ENCODE measurements at regions not wholly inside any gene's neighbourhood (a gene's known extent, or its start where the extent isn't known, plus 50 kb on each side); places are given as distances from the start of the nearest gene placed in this dataset.

GRCh38 chr7:67878808-67879207 is 882.2 kb downstream of the TYW1 start:
- intact Hi-C loops (cut with DNase I; ENCODE audit: low total_unique reads) = no loop called here
- H3K4me3 ChIP-seq = no peak overlapping the region
- no peaks in the 10 kb centered on the region for H3K36me3 ChIP-seq
- H3K4me1 ChIP-seq = no peaks in the 10 kb centered on the region
- WGBS, 5 donors = 81 to 91% (median 87%) methylated on average over 8 of the region's 8 CpGs
- peaks cover 0 to 6% (median 0%) of the 10 kb centered on the region in 4 donors for H3K9me3 ChIP-seq
- H3K27ac ChIP-seq = no peak overlapping the region
- TF ChIP-seq CTCF (IDR thresholded peaks at IDR 0.05) (no peak), EP300 (IDR thresholded peaks at IDR 0.05) (no peak), POLR2A (IDR thresholded peaks at IDR 0.05) (no peak), POLR2AphosphoS5 (IDR thresholded peaks at IDR 0.05) (no peak)
- no peak for DNase-seq
- H3K27me3 ChIP-seq = peaks cover 0 to 17% (median 0%) of the 10 kb centered on the region in 3 donors

- Histone ChIP-seq H3K4me1 (no peaks in the 10 kb centered on the region), H3K4me3 (no peak overlapping the region), H3K36me3 (no peaks in the 10 kb centered on the region), H3K27me3 (peaks cover 0 to 10% (median 0%) of the 10 kb centered on the region in 3 donors), H3K27ac (no peak overlapping the region), H3K9me3 (peaks cover 0 to 13% (median 8%) of the 10 kb centered on the region in 4 donors)
- intact Hi-C loops (cut with DNase I; ENCODE audit: low total_unique reads) = no loop called here
- TF ChIP-seq CTCF (IDR thresholded peaks at IDR 0.05) (no peak), POLR2AphosphoS5 (IDR thresholded peaks at IDR 0.05) (no peak), POLR2A (IDR thresholded peaks at IDR 0.05) (no peak), EP300 (IDR thresholded peaks at IDR 0.05) (no peak)
- 59 to 92% (median 78%) methylated on average over 1 of the region's 1 CpG for WGBS, 5 donors
- DNase-seq = no peak
Observed at GRCh38 chr7:67882843-67883242, 886.2 kb downstream of the TYW1 start.

- intact Hi-C loops (cut with DNase I; ENCODE audit: low total_unique reads) = no loop called here
- H3K27me3 ChIP-seq = no peaks in the 10 kb centered on the region
- no peaks in the 10 kb centered on the region for H3K4me1 ChIP-seq
- TF ChIP-seq POLR2AphosphoS5 (IDR thresholded peaks at IDR 0.05) (no peak), CTCF (IDR thresholded peaks at IDR 0.05) (no peak), POLR2A (IDR thresholded peaks at IDR 0.05) (no peak), EP300 (IDR thresholded peaks at IDR 0.05) (no peak)
- H3K4me3 ChIP-seq = no peak overlapping the region
- no peak for DNase-seq
- no peaks in the 10 kb centered on the region for H3K36me3 ChIP-seq
- peaks cover 0 to 47% (median 31%) of the 10 kb centered on the region in 4 donors for H3K9me3 ChIP-seq
- WGBS, 5 donors = 78 to 85% (median 83%) methylated on average over 7 to 12 of the region's 12 CpGs
- H3K27ac ChIP-seq = no peak overlapping the region
Observed at GRCh38 chr7:67890316-67890715, 893.7 kb downstream of the TYW1 start.

- 89 to 94% (median 90%) methylated on average over 6 of the region's 6 CpGs for WGBS, 5 donors
- Histone ChIP-seq H3K36me3 (no peaks in the 10 kb centered on the region), H3K9me3 (peaks cover 0 to 18% (median 9%) of the 10 kb centered on the region in 4 donors), H3K4me1 (no peaks in the 10 kb centered on the region), H3K4me3 (no peak overlapping the region), H3K27ac (no peak overlapping the region), H3K27me3 (no peaks in the 10 kb centered on the region)
- intact Hi-C loops (cut with DNase I; ENCODE audit: low total_unique reads) = no loop called here
- no peak for DNase-seq
- TF ChIP-seq CTCF (IDR thresholded peaks at IDR 0.05) (no peak), POLR2A (IDR thresholded peaks at IDR 0.05) (no peak), EP300 (IDR thresholded peaks at IDR 0.05) (no peak), POLR2AphosphoS5 (IDR thresholded peaks at IDR 0.05) (no peak)
Observed at GRCh38 chr7:67894746-67895145, 898.1 kb downstream of the TYW1 start.
